OCI-M1 (cell line): ENCODE measurements at regions not wholly inside any gene's neighbourhood (a gene's known extent, or its start where the extent isn't known, plus 50 kb on each side); places are given as distances from the start of the nearest gene placed in this dataset.

ENCODE experiments used
- DNase-seq: peaks from one replicate; lab custom pipeline; 2025; lab: John Stamatoyannopoulos, UW

DNA sequence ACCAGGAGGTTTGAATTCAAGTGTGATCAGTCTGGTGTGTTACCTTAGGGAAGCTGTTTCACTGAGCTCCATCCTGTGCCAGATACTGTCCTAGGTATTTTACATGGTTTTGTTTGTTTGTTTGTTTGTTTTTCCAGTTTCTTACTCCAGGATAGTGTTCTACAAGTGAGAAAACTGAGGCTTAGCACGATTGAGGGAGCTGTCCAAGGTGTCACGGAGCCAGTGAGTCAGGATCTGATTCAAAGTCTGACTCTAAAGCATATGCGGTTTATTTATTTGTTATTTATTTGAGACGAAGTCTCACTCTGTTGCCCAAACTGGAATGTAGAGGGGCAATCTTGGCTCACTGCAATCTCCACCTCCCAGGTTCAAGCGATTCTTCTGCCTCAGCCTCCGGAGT is 79.7 kb upstream of the GNG2 start:
- DNase-seq: no peak

DNA sequence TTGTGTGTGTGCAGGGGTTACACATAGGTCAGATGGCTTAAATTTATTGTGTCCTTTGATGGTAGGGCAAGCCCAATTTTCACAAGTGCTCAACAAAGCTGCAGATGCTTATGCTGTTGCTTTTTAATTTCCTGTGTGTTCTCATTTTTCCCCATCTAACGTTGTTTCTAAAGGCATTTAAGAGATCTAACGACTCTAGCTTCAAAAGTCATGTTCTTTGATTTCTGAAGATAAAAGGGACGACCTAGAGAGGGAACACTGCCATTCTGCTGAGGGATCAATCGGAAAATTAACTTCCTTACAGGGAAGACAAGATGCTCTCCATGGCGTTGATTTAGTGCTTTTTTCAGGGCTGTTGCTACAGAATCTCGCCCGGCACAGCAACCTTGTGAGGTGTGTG is 79.0 kb upstream of the GNG2 start:
- DNase-seq: no peak

DNA sequence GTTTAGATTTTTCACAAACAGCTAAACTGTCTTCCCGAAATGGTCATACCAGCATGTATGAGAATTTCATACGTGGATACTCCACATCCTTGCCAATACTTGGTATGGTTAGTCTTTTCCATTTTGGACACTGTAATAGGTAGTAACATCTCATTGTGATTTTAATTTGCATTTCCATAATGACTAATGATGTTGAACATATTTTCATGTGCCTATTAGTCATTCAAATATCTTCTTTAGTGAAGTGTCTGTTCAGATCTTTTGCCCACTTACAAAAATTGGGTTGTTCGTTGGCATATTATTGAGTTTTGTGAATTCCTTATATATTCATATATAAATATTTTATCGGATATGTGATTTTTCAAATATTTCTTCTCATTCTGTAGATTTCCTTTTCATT is 78.0 kb upstream of the GNG2 start:
- no peak for DNase-seq

DNA sequence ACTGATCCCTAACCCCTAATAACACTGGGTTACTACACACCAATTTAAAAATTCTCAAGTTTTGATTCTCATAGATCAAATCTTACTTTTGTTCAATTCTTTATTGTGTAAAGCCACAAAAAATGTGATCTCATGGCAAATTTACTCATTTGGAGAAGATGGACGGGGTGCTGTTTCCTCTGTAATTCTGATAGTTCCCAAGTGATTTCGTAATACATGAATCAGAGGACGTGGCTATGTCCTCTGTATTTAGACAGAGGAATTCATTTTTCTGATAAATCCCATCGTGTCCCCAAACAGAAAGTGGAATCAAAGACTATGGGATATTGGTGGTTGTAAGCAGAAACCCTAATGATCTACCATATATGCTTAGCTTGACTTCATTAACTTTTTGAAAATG is 76.6 kb upstream of the GNG2 start:
- DNase-seq: peak; percentile 26

DNA sequence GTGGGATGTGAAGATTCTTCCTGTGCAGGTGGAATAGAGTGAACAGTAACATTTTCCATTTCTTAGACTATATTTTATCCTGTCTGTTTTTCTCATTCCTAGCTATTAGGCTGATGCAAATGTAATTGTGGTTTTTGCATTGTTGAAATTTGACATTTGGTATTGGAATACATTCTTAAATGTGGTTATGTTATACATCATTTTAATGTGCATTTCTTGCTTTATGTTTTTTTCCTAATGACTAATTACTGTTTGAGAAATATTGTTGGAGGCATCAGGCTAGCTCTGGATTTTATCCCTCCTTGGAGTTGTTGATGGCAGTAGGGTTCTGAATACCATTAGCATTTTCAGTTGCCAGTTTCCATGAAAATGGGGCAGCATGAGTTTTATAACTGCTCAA is 75.9 kb upstream of the GNG2 start:
- no peak for DNase-seq

DNA sequence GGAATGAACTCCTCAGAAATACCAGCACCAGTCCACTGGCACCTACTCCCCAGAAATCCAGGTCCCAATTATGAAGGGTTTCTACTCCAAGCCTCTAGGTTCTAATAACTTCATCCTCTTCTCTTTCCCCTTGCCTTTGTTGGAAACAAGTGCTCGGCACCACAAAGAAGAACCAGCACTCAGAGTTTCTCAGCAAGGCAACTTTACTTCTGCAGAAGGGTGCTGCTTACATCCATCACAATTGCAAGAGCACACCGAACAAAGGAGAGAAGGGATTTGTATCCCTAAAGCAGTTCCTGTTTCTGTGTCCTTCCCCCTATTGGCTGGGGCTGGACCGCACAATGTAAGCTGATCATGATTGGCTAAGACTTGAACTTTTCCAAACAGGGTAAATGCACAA is 74.2 kb upstream of the GNG2 start:
- no peak for DNase-seq

DNA sequence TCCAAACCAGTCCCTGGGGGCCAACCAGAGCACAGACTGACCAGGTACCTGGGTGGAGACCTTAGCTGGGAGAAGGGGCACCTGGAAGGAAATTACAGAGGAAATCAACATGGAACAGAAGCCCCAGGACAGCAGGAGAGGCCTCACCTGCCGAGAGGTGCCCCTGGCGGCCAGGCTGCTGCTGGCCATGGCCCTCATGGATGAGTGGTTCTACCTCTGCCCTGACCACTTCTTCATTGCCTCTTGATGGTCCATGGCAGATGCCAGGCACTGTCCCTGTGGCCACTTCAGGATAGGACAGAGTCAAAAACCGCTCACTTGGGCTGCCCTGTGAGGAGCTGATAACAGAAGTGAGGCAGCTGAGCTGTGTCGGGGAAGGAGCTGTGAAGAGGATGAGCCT is 73.1 kb upstream of the GNG2 start:
- DNase-seq: no peak

DNA sequence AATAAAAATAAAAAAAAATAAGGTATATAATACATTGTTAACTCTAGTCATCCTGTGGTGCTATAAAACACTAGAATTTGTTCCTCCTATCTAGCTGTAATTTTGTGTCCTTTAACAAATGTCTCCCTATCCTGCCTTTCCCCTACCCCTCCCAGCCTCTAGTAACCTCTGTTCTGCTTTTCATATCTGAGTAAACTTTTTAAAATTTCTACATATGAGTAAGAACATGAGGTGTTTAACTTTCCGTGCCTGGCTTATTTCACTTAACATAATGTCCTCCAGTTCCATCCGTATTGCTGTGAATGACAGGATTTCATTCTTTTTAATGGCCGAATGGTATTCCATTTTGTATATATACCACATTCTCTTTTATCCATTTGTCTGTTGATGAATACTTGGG is 71.3 kb upstream of the GNG2 start:
- no peak for DNase-seq

DNA sequence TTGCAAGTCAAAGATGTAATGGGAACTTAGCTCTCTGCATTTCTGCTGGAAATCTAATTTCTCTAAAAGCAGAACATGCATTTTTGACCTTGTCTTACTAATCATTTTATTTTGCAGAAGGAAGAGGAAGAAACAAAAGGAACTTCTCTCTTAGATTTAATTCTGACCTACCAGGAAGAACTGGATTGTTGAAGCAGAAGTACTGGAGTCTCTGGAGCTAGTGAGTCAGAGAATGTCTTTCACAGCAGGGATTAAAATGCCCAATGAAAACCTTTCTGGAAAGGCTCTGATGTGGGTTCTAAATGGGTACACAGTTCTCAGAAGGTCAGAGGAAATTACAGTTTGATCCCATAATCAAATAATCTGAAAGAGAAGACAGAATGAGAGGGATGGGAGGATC is 70.8 kb upstream of the GNG2 start:
- DNase-seq: no peak

DNA sequence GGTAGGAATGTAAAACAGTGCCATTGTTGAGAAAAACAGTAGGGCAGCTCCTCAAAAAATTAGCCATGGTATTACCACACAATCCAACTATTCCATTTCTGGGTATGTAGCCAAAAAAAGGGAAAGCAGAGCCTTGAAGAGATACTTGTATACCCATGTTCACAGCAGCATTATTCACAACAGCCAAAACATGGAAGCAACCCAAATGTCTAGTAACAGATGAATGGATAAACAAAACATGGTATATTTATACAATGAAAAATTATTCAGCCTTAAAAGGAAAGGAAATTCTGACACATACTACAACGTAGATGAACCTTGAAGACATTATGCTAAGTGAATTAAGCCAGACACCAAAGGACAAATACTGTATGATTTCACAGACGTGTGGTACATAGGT is 67.6 kb upstream of the GNG2 start:
- DNase-seq: no peak

DNA sequence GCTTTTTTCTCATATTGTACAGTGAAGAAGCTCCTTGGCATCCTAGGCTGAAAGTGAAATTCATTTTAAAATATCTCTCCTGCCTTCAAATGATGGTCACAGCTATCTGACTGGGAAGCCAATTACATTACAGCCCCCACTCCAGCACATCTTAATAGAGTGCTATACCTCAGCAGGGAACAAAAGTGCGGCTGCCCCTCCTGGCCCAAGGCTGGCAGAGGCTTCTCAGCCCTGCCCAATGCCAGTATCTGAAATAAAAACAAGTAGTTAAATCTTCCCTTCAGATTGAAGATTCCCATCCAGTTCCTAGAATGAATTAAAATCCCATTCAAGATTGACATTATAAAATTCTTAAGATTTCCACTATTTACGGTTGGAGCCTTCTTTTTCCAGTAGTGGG is 54.9 kb upstream of the GNG2 start:
- DNase-seq: no peak

DNA sequence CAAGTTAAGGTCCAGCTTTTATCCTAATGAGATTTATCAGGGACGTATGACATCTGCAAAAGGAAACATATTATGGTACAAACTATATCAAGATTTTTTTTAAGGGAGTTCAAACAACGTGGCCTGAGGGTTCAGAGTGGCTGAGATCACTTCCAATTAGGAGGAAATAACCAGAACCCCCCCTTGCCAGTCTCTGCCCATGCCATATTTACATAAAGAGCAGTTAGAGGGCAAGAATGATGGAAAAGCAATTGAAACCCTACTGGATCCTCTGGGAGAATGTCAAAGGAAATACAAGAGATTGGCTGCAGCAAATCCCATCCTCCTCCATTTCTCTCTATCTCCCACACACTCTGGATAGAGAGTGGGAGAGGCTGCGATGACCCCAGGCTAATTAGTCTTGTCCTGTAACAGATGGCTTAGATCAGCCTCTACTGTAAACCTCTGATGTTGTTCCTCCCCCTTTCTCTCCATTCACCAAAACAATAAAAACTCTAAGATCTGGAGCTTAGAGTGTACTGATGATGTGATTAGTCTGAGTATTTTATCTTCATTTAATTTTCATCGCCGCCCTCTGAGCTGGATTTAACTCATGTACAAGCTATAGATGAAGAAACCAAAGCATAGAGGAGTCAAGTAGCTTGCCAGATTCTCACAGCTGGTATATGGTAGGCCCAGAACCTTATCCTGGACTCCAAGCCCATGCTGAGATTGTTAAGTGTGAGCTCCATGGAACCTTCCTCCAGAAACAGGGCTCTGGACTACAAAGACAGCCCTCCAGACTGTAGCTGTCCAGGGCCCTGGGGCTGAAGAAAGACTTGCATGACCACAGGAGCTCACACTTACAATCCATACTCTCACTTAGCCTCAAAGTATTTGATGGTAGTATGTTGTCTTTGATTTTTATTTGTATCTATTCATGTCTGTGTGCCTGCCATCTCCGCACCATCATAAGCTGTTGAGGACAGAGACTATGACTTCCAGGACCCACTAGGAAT is 54.1 kb upstream of the GNG2 start:
- DNase-seq: no peak

DNA sequence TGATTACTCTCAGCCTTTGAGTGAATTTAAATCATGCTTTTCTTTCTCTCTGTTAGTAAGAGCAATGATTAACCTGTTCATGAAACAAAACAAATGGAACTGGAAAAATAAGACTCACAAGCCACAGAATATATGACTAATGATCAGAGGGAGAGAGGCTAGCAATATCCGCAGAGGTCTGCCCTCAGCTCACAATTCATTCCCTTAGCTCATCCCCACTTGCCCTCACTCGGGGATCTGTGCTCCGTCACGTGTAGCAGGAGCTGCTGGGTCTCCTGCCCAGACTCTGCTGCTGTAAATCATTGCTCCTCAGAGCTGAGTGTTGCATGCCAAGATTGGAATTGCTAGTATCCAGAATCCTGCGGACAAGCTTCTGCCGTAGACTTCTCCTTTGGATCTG is 53.1 kb upstream of the GNG2 start:
- no peak for DNase-seq
